PC-3 (cell line): ENCODE measurements at regions not wholly inside any gene's neighbourhood (a gene's known extent, or its start where the extent isn't known, plus 50 kb on each side); places are given as distances from the start of the nearest gene placed in this dataset.

Source experiments
- ATAC-seq: fragments of 200-7000 bp; cut with Tn5 transposase; 2 replicates; pipeline ENCODE4 v1.9.1; 2020; ENCODE audit warnings: mild to moderate bottlenecking, moderate library complexity
- BruUV-seq: library from RNA; stranded (reverse); fragments of 400-500 nt; replicated peaks from 2 replicates; lab custom pipeline; 2021; lab: Mats Ljungman, UMichigan
- CTCF ChIA-PET: fragments of 300-600 bp; sonication (Branson Sonifier 250); formaldehyde crosslinking; loops from one replicate; lab custom pipeline; 2022; ENCODE audit warnings: antibody characterized with exemption; lab: Charles Lee
- POLR2A ChIA-PET: fragments of 300-600 bp; sonication (Branson Sonifier 250); formaldehyde crosslinking; loops from one replicate; lab custom pipeline; 2022; ENCODE audit warnings: antibody characterized with exemption; ENCODE audit not compliant: unreplicated experiment; lab: Charles Lee
- DNase-seq: peaks from one replicate; pipeline ENCODE4 v3.0.0-alpha.2; 2015
- H2AFZ ChIP-seq: fragments of 300-600 bp; sonication (generic); 2 replicates; pipeline ENCODE4 v1.6.0; 2016; ENCODE audit warnings: antibody characterized with exemption, low read length
- H3F3A ChIP-seq: fragments of 300-600 bp; sonication (generic); one replicate; pipeline ENCODE4 v1.6.0; 2017; ENCODE audit warnings: antibody characterized with exemption, low read length, control low read depth, mild to moderate bottlenecking; ENCODE audit not compliant: unreplicated experiment
- H3K27ac ChIP-seq: fragments of 300-600 bp; sonication (generic); 2 replicates; pipeline ENCODE4 v1.5.1; 2016; ENCODE audit warnings: mild to moderate bottlenecking, low read length
- H3K27me3 ChIP-seq: fragments of 300-600 bp; sonication (generic); 2 replicates; pipeline ENCODE4 v1.6.1; 2016; ENCODE audit warnings: low read length, mixed read lengths
- H3K36me3 ChIP-seq: fragments of 300-600 bp; sonication (generic); 2 replicates; pipeline ENCODE4 v1.6.1; 2016; ENCODE audit warnings: low read depth, mixed run types, low read length, mixed read lengths
- H3K4me1 ChIP-seq: fragments of 300-600 bp; sonication (generic); 2 replicates; pipeline ENCODE4 v1.5.1; 2016; ENCODE audit warnings: low read length; ENCODE audit not compliant: insufficient read depth
- H3K4me2 ChIP-seq: fragments of 300-600 bp; sonication (generic); 2 replicates; pipeline ENCODE4 v1.6.0; 2016; ENCODE audit warnings: low read length
- H3K4me3 ChIP-seq: fragments of 300-600 bp; sonication (generic); 2 replicates; pipeline ENCODE4 v1.5.1; 2016; ENCODE audit warnings: mild to moderate bottlenecking, low read length, mixed read lengths
- H3K79me2 ChIP-seq: fragments of 300-600 bp; sonication (generic); 2 replicates; pipeline ENCODE4 v1.6.1; 2017; ENCODE audit warnings: low read length, mixed read lengths
- H3K9ac ChIP-seq: fragments of 300-600 bp; sonication (generic); 2 replicates; pipeline ENCODE4 v1.6.0; 2016; ENCODE audit warnings: mild to moderate bottlenecking, low read length
- H3K9me2 ChIP-seq: fragments of 300-600 bp; sonication (generic); replicated peaks from 2 replicates; pipeline ENCODE4 v1.6.1; 2016; ENCODE audit warnings: mixed run types, low read length, mixed read lengths
- H3K9me3 ChIP-seq: fragments of 300-600 bp; sonication (generic); 2 replicates; pipeline ENCODE4 v1.6.1; 2016; ENCODE audit warnings: low read length, mixed read lengths
- H4K20me1 ChIP-seq: fragments of 300-600 bp; sonication (generic); 2 replicates; pipeline ENCODE4 v1.6.1; 2016; ENCODE audit warnings: low read length, mixed read lengths
- EZH2 ChIP-seq: fragments of 300-600 bp; sonication (generic); IDR thresholded peaks from one replicate; pipeline ENCODE4 v1.6.1; 2017; ENCODE audit warnings: antibody characterized with exemption, mild to moderate bottlenecking, low read length; ENCODE audit not compliant: unreplicated experiment
- EZH2phosphoT487 ChIP-seq: fragments of 300-600 bp; sonication (generic); IDR thresholded peaks from 2 replicates; pipeline ENCODE4 v1.6.1; 2018; ENCODE audit warnings: mild to moderate bottlenecking, antibody characterized with exemption, low read length, borderline replicate concordance
- intact Hi-C: fragments of 100-400 bp; cut with micrococcal nuclease; formaldehyde crosslinking; loops from 2 replicates; pipeline ENCODE4 v1.9.0; 2023
- TF ChIP-seq, protein P1 (sequence below): fragments of 300-600 bp; sonication (generic); conservative IDR thresholded peaks from 2 replicates; pipeline ENCODE4 v1.5.1; 2017; ENCODE audit warnings: antibody characterized with exemption, low read depth, mild to moderate bottlenecking, low read length

DNA sequence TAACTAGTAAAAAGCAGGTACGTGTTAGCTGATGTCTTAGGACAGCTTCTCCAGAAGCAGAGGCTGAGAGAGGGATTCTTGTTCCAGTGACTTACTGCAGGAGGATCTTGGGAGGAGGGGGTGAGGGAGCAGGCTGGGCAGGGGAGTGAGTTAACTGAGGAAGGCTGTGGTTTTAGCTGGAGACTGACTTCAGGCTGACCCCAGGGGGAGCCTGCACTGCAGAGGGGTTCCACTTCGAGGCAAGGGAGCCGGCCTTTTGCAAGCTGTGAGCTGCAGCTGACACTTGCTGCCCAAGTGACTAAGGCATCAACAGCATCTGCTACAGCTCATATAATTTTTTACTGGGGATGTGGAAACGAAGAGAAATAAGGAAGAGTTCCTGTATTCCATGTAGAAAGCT is 50.4 kb upstream of the SOD1 start:
- no peak for ATAC-seq
- Histone ChIP-seq H3K79me2 (no peaks in the 10 kb centered on the region), H3K4me1 (peaks cover 11% of the 10 kb centered on the region), H3K4me3 (no peak overlapping the region), H3K9me2 (no peaks in the 10 kb centered on the region), H3F3A (no peaks in the 10 kb centered on the region), H3K27ac (no peak overlapping the region), H3K27me3 (no peaks in the 10 kb centered on the region), H2AFZ (no peak overlapping the region), H3K9ac (no peak overlapping the region), H3K9me3 (no peaks in the 10 kb centered on the region), H3K36me3 (no peaks in the 10 kb centered on the region), H4K20me1 (no peaks in the 10 kb centered on the region), H3K4me2 (no peak overlapping the region)
- DNase-seq, result no peak
- ChIA-PET POLR2A (no interaction called here), CTCF (interaction anchor here (0.5 kb wide), 1 partner anchor 62 kb away, joined by 3 read pairs; no protein-coding TSS in a partner anchor)
- intact Hi-C loops, result no loop called here
- no peak for TF ChIP-seq EZH2phosphoT487
- no peak for TF ChIP-seq EZH2
- TF ChIP-seq, protein P1, sequence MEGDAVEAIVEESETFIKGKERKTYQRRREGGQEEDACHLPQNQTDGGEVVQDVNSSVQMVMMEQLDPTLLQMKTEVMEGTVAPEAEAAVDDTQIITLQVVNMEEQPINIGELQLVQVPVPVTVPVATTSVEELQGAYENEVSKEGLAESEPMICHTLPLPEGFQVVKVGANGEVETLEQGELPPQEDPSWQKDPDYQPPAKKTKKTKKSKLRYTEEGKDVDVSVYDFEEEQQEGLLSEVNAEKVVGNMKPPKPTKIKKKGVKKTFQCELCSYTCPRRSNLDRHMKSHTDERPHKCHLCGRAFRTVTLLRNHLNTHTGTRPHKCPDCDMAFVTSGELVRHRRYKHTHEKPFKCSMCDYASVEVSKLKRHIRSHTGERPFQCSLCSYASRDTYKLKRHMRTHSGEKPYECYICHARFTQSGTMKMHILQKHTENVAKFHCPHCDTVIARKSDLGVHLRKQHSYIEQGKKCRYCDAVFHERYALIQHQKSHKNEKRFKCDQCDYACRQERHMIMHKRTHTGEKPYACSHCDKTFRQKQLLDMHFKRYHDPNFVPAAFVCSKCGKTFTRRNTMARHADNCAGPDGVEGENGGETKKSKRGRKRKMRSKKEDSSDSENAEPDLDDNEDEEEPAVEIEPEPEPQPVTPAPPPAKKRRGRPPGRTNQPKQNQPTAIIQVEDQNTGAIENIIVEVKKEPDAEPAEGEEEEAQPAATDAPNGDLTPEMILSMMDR, result no peak
- BruUV-seq, result no TSS peak

DNA sequence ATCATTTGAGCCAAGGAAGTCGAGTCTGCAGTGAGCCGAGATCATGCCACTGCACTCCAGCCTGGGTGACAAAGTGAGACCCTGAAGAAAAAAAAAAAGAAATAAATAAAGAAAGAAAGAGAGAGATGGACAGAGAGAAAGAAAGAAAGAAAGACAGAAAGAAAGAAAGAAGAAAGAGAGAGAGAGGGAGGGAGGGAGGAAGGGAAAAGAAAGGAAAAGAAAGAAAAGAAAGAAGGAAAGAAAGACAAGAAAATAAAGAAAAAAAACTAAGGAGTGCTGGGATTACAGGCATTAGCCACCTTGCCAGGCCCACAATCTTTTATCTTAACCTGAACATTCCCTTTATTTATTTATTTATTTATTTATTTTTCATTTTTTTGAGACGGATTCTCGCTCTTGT is 51.7 kb upstream of the SOD1 start:
- CTCF ChIA-PET, result interaction anchor here (0.7 kb wide), 1 partner anchor 304 kb away, joined by 3 read pairs; no protein-coding TSS in a partner anchor
- intact Hi-C loops, result no loop called here

More for the DNA sequence above, 51.7 kb upstream of the SOD1 start:
- Histone ChIP-seq H3K27me3 (no peaks in the 10 kb centered on the region), H4K20me1 (no peaks in the 10 kb centered on the region), H3K9ac (no peak overlapping the region), H3K4me2 (no peak overlapping the region), H3K4me1 (peaks cover 11% of the 10 kb centered on the region), H3K79me2 (no peaks in the 10 kb centered on the region), H3K36me3 (no peaks in the 10 kb centered on the region), H2AFZ (no peak overlapping the region), H3K4me3 (no peak overlapping the region), H3F3A (no peaks in the 10 kb centered on the region), H3K9me3 (no peaks in the 10 kb centered on the region), H3K27ac (no peak overlapping the region), H3K9me2 (no peaks in the 10 kb centered on the region)
- no TSS peak for BruUV-seq
- POLR2A ChIA-PET, result no interaction called here
- ATAC-seq (no peak), DNase-seq (no peak)
- TF ChIP-seq EZH2 (no peak), EZH2phosphoT487 (no peak)
- TF ChIP-seq, protein P1, result no peak
